Stomach smooth muscle (tissue), 2 donors: ENCODE measurements at regions not wholly inside any gene's neighbourhood (a gene's known extent, or its start where the extent isn't known, plus 50 kb on each side); places are given as distances from the start of the nearest gene placed in this dataset.

Experiments
- H3K27ac ChIP-seq: one replicate; pipeline ENCODE4 v1.7.0; 2013; ENCODE audit warnings: mild to moderate bottlenecking, low read length, inconsistent platforms
- H3K27me3 ChIP-seq, 2 donors: one replicate each; pipeline ENCODE4 v1.7.0; 2013; ENCODE audit warnings: low read length in 2 of 2; ENCODE audit not compliant: insufficient read depth in 2 of 2, control insufficient read depth in 1 of 2
- H3K36me3 ChIP-seq, 2 donors: one replicate each; pipeline ENCODE4 v1.7.0; 2013; ENCODE audit warnings: low read length in 2 of 2; ENCODE audit not compliant: control insufficient read depth in 2 of 2, insufficient read depth in 2 of 2
- H3K4me1 ChIP-seq: one replicate; pipeline ENCODE4 v1.7.0; 2013; ENCODE audit warnings: low read length; ENCODE audit not compliant: control insufficient read depth, insufficient read depth
- H3K4me3 ChIP-seq, 2 donors: one replicate each; pipeline ENCODE4 v1.7.0; 2013; ENCODE audit warnings: low read length in 2 of 2
- H3K9ac ChIP-seq, 2 donors: one replicate each; pipeline ENCODE4 v1.7.0; 2013; ENCODE audit warnings: low read length in 2 of 2, mild to moderate bottlenecking in 1 of 2
- H3K9me3 ChIP-seq, 2 donors: one replicate each; pipeline ENCODE4 v1.7.0; 2013; ENCODE audit warnings: low read length in 2 of 2; ENCODE audit not compliant: control insufficient read depth in 2 of 2
- donor health status: healthy.
- donor health status: Pancreatic carcinoma.

DNA sequence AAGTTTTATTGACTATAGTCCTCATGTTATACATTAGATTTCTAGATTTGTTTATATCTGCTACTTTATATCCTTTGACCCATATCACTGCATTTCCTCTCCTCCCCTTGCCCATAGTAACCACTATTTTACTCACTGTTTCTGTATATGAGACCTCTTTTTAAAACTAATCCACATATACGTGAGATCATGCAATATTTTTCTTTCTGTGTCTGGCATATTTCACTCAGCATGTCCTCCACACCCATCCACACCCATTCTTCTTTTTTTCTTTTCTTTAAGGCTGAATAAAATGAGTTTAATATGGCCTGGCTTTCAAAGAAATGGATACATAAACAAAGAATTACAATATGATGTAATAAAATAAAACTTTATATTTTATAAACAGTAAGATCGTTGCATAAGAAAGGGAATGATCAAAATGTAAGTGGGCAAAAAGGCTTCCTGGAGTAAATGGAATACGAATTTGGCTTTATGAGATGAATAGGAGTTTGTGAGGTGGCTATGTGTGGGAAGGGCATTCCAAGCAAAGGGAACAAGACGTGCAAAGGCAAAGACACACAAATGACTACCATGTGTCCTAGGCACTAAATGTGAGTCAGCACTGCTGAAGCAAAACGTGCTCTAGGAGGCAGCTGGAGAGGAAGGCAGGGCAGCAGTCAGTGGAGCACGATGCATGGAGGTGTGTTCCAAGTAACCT, 53.2 kb upstream of the HIF1A start:
- Histone ChIP-seq H3K4me1 (no peaks in the 10 kb centered on the region), H3K27ac (no peak overlapping the region), H3K9me3 (no peaks in the 10 kb centered on the region), H3K36me3 (no peaks in the 10 kb centered on the region), H3K27me3 (no peaks in the 10 kb centered on the region), H3K9ac (no peak overlapping the region), H3K4me3 (no peak overlapping the region)

DNA sequence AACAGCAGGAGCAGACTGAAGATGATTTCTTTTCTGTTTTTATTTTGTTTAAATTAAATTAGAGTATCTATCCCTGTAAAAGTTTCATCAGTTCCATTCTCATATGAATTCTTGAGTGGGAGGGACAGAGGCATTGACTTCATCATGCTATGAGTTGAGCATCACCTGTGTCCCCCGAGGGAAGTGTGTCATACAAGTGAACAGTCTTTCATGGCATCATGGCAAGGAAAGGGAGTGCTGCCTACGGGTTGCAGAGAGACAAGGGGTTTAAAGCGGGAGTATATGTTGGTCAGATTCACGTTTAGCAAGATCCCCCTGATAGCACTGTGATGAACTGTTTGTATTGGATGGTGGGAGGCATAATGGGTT, 52.7 kb upstream of the HIF1A start:
- no peak overlapping the region for H3K4me3 ChIP-seq
- H3K4me1 ChIP-seq, result no peaks in the 10 kb centered on the region
- no peaks in the 10 kb centered on the region for H3K36me3 ChIP-seq
- no peaks in the 10 kb centered on the region for H3K9me3 ChIP-seq
- H3K27me3 ChIP-seq, result no peaks in the 10 kb centered on the region
- no peak overlapping the region for H3K9ac ChIP-seq
- H3K27ac ChIP-seq, result no peak overlapping the region

- Histone ChIP-seq H3K36me3 (no peaks in the 10 kb centered on the region), H3K27ac (no peak overlapping the region), H3K9me3 (no peaks in the 10 kb centered on the region), H3K9ac (no peak overlapping the region), H3K27me3 (no peaks in the 10 kb centered on the region), H3K4me1 (no peaks in the 10 kb centered on the region), H3K4me3 (no peak overlapping the region)
Observed at GRCh38 chr14:61643555-61643954, 51.8 kb upstream of the HIF1A start.

- H3K27me3 ChIP-seq, result no peaks in the 10 kb centered on the region
- no peaks in the 10 kb centered on the region for H3K9me3 ChIP-seq
- no peak overlapping the region for H3K9ac ChIP-seq
- H3K4me1 ChIP-seq, result no peaks in the 10 kb centered on the region
- H3K36me3 ChIP-seq, result no peaks in the 10 kb centered on the region
- no peak overlapping the region for H3K4me3 ChIP-seq
- H3K27ac ChIP-seq, result no peak overlapping the region
Observed at GRCh38 chr14:61644175-61644574, 51.1 kb upstream of the HIF1A start.

DNA sequence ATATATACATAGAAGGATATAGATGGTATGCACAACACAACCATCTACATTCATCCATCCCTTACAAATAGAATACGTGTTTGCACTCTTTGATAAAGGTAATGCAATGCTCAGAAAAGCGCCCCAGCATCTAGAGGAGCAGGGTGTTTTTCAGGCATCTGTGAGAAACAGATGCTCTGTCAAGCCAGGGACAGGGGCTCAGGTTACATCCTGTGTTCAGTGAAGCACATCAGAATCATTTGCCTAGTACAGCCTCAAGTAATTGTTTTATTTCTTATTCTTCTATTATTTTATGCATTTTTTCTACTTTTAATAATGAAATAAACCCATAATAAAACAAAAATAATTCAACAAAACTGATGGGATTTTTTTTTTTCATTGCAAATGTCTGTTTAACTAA, 50.5 kb upstream of the HIF1A start:
- Histone ChIP-seq H3K36me3 (no peaks in the 10 kb centered on the region), H3K9me3 (no peaks in the 10 kb centered on the region), H3K9ac (no peak overlapping the region), H3K27ac (no peak overlapping the region), H3K4me1 (no peaks in the 10 kb centered on the region), H3K27me3 (no peaks in the 10 kb centered on the region), H3K4me3 (no peak overlapping the region)

GRCh38 chr14:61645247-61645646, 50.1 kb upstream of the HIF1A start:
- Histone ChIP-seq H3K9ac (no peak overlapping the region), H3K27ac (no peak overlapping the region)

More at GRCh38 chr14:61645247-61645646, 50.1 kb upstream of the HIF1A start:
- H3K4me1 ChIP-seq, result no peaks in the 10 kb centered on the region
- H3K4me3 ChIP-seq, result no peak overlapping the region
- H3K9me3 ChIP-seq, result no peaks in the 10 kb centered on the region
- no peaks in the 10 kb centered on the region for H3K27me3 ChIP-seq
- no peaks in the 10 kb centered on the region for H3K36me3 ChIP-seq
